IPS DF 4.7 (cell line): ENCODE measurements at regions not wholly inside any gene's neighbourhood (a gene's known extent, or its start where the extent isn't known, plus 50 kb on each side); places are given as distances from the start of the nearest gene placed in this dataset.
A peak's percentile ranks its signal among the peaks of the same experiment; 100 is the strongest.
"Not testable (repeated sequence)": the region's sequence is repeated elsewhere in the genome, so short reads cannot be mapped to it uniquely, and the experiment has no call there.

ENCODE experiments used
- DNase-seq: peaks from one replicate; pipeline ENCODE4 v3.0.0-alpha.2; 2013; ENCODE audit warnings: low spot score; ENCODE audit errors: extremely low read depth

DNA sequence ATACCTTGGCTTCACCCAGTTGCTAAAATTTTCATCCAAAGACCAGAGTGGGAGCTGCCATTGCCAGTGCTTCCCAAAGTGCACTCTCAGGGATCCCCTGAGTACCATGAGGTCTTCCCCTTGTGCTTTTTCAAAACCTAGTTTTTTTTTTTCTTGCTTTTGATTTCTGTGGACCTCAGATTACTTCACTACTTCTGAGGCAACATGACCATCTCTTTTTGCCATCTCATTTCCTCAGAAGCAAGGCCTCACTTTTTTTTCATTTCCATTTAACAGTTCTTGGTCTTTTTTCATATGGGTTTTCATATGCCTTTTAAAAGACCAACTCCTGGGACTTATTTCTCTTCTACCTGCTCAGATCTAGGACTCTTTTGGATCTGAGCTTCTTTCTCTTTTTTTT lies 64.1 kb upstream of the MMS22L start:
- DNase-seq: no peak

DNA sequence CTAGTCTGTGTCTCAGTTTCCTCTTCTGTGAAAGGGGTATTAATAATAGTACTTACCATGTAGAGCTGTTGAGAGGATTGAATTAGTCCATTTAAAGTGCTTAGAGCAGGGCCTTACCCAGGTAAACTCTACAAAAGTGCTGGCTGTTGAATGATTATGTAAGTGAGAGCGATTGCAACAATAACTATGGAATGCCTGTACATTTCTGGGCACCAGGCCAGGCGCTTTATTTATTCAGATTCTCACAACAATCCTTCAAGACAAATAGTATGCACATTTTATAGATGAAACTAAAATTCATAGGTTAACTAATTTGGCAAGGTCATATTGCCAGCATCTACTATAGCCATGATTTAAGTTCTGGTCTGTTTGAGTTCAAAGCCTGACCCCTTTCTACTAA lies 78.3 kb upstream of the MMS22L start:
- DNase-seq: no peak

DNA sequence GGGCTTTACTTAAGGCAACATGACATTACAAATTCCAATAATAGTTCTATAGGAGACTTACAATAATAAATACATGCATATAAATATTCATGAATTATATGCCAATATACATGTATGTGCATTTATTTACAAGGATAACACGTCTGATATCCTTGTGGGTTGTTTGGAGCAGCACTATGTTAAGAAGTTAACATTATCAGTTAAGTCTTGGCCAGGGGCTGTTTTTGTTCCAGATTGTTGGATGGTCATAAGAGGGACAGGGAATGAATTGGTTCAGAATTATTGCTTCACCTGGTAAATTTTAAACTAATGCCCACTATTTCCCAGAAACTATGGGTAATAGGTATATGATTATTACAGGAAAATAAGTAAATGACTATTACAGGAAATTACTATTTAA lies 81.3 kb upstream of the MMS22L start:
- no peak for DNase-seq

DNA sequence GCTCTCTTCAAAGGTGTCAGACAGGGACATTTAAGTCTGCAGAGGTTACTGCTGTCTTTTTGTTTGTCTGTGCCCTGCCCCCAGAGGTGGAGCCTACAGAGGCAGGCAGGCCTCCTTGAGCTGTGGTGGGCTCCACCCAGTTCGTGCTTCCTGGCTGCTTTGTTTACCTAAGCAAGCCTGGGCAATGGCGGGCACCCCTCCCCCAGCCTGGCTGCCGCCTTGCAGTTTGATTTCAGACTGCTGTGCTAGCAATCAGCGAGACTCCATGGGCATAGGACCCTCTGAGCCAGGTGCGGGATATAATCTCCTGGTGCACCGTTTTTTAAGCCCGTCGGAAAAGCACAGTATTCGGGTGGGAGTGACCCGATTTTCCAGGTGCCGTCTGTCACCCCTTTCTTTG lies 99.1 kb upstream of the MMS22L start:
- not testable (repeated sequence) for DNase-seq

DNA sequence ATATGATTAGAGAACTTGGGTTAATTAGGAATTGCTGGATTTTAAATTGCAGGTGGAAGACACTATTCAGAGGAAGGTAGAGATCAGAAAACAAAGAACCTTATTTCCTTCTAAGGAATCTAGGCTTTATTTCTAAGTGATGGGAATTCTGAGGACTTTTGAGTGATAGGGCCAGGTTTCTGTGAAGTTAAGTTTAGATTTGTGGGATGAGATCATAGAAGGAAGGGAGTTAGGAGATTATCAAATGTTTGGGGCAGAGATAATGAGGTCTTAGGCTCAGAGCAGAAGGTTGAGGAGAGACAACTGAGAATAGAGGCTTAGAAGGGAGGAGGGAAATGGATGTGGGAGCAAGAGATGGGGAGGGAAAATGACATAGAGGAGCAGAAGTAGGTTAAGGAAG lies 109.7 kb upstream of the MMS22L start:
- no peak for DNase-seq

DNA sequence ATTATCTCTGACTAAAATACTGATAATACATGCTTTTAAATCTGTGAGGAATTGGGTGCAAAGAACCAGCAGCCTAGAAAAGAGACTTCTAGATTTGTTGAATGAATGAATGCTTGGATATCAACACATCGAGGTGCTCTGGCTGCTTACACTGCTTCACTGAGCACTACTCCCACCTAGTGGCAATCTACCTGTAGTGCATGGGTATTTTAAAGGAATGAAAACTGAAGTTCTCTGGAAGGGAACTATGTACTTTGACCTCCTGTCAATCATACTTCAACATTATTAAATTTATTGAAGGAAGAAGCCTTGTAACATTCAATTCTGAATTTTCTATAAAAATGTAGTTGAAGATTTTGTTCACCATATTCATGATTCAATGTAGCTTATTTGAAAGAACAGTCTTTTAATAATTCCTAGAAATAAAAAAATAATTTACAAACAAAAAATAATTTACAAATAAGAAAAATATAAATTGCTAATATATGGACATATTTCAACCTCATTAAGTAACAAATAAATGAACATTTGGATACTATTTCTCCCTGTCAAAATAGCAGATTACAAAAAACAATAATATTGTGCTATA lies 111.2 kb upstream of the MMS22L start:
- peak; percentile 33 for DNase-seq

DNA sequence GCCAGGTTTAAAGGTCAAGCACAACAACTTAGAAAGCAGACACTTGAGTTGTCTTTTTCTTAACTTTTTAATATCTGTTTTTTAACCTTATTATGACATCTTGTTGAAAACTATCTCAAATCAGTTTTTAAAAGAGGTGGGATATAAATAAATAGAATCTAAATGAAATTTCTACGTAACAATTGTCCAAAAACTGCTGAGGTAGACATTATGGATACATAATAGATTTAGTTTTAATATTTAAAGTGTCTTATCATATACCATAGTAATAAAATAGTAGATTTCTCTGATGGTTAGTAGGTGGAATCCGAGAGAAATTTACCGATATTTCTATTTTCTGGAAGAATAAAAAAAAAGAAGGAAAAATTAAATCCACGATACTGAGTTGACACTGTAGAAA lies 113.9 kb upstream of the MMS22L start:
- no peak for DNase-seq

DNA sequence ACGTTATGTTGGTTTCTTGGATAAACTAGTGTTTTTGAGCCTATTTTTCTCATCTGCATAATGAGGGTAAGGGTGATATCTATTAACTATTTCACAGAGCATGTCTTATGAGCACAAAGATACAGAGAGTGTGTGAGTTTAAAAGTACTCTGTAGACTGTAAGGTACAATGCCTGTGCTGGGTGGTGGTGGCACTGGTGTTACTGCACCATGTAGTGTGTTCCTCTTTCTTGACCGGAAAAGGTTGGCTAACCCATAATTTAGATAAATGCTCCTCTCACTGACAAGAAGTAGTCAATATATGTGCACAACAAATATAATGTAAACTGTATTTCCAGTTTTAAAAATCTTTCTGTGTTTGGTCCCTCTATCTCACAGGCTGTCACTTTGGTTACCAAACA lies 116.2 kb upstream of the MMS22L start:
- DNase-seq: no peak

DNA sequence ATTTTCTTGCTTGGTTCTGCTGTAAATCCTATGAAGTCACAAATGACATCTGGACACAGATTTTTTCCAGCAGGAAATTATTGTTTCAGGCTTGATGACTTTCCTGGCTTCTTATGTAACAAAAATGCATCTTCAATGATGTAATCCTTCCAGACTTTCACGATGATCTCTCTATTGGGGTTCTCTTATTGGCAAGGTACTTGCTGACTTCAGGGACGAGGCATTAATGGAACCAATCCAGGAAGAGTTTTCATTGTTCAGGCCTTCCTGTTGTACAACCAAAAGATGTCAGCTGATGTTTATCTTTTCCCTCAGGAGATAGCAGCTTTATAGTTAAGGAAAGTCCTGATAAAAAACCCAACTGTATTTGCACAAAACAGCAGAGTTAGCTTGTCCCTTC lies 118.5 kb upstream of the MMS22L start:
- DNase-seq: no peak

DNA sequence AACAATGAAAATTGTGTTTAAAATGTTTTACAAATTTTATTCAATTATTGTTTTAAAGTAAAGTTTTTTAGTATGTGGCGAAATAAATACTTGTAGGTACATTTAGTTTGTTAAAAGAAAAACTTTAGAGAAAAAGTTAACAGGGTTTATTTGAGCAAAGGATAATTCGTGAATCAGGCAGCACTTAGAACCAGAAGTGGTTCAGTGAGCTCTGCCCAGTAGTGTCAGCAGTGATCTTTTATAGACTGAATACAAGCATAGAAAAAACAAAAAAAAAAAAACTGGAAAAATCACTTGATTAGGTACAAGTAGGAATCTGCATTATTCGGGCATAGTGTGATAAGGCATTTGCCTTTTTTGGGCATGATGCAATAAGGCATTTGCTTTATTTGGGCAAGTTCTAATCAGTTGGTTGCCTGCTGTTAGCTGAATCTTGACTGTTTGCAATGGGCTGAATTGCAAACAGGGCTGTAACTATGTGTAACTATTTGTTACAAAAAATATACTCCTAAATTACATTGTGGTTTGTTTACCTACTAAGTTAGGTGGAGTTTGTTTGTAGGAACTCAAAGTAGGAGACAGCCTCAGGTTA lies 122.9 kb upstream of the MMS22L start:
- DNase-seq: no peak

DNA sequence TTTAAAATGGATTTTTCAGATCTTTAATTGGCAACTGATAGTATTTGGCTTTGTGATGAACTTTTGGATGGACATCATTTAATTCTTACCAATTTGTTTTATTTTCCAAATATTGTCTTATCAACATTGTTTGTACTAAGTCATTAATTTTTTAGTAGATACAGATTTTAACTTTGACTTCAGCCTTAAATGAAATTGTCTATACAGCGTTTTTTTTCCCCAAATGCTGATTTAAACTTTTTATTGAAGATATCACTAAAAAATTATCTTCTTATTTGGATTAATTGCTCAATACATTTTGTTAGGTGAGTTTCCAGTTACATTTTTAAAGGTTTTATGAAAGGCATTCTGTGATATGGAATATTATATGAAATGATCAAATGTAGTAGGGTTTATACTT lies 123.6 kb upstream of the MMS22L start:
- no peak for DNase-seq

DNA sequence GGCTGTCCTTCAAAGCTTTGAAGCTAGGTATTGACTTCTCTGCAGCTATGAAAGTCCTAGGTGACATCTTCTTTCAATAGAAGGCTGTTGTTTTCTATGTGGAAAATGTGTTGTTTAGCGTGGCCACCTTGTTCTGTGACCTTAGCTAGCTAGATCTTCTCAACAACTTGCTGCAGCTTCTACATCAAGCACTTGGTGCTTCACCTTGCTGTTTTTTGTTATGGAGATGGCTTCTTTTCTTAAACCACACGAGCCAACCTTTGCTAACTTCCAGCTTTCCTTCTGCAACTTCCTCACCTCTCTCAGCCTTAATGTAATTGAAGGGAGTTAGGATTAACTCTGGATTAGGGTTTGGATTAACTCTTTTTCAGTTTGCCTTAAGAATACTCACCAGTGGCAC lies 128.6 kb upstream of the MMS22L start:
- no peak for DNase-seq

DNA sequence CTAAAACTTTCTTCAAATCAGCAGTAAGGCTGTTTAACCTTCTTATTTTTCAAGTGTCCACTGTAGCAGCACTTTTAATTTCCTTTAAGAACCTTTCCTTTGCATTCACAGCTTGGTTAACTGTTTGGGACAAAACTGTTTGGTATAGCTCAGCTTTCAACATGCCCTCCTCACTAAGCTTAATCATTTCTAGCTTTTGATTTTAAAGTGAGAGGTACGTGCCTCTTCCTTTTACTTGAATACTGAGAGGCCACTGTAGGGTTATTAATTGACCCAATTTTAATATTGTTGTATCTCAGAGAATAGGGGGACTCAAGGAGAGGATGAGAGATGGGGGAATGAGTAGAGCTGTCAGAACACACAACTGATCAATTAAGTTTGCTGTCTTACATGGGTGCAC lies 129.5 kb upstream of the MMS22L start:
- no peak for DNase-seq

DNA sequence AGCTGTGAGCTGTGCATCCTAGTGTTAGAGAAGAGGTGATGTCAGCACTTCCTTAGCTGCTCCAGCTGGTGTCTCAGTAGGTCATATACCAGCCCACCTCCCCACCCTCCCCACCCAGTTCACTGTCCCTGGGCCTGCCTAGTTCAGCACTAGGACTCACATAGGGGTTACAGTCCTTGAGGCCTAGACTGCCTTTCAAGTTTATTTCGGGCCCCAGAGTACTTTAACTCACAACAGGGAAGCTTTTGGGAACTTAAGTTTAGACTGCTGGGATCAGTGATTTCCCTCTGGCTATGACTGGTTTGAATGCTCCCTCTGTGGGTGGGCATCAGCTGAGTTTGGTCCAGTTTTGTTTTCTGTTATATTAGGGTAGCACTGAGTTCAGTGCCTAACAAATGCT lies 139.2 kb upstream of the MMS22L start:
- no peak for DNase-seq

DNA sequence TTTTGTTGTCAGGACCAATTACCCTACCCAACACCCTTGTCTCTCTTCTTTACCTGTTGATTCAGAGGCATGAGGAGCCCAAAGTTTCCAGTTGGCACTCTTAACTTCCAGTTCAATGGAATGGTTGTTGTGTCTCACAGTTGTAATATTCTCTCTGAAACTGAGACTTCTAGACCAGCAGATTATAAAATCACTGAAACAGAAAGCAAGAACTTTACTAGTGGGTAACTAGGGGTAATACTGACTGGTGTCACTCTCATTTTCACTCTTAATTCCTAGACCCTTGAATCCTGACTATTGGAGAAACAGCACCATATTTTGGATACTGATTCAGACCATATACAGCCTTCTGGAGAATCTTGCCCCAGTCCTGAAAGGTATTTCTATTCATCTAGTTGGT lies 140.2 kb upstream of the MMS22L start:
- no peak for DNase-seq

DNA sequence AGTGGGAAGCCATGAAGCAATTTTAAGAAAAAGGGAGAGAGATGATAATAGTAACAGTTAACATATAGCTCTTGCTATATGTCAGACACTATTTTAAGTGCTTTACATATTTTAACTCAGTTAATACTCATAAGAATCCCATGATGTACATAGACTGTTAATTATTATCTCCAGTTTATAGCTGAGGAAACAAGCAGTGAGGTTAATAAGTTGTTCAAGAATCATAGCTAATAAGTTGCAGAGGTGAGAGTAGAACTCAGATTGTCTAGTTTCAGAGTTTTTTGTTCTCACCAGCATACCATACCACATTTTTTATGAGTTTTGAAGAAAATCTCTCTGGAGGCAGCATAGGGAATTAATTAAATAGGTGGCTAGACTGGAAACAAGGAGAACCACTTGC lies 144.6 kb upstream of the MMS22L start:
- no peak for DNase-seq

DNA sequence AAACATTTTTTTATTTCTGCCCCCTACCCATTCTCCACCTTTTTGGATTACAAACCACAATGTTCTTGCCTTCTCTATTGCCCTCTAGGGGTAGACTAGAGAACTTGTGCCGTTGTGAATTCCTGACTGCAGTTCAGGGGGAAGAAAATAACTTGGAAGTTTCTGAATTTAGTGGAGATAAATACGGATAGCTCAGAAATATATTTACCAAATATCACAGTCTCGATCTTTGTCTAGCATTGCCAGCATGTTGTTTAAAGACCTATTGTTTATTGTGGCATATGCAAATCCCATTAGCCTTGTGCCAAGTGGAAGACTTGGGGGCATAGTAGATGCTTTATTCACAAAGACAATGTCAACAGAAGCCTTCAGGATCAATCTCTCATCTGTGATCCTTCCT lies 154.1 kb upstream of the MMS22L start:
- DNase-seq: no peak

DNA sequence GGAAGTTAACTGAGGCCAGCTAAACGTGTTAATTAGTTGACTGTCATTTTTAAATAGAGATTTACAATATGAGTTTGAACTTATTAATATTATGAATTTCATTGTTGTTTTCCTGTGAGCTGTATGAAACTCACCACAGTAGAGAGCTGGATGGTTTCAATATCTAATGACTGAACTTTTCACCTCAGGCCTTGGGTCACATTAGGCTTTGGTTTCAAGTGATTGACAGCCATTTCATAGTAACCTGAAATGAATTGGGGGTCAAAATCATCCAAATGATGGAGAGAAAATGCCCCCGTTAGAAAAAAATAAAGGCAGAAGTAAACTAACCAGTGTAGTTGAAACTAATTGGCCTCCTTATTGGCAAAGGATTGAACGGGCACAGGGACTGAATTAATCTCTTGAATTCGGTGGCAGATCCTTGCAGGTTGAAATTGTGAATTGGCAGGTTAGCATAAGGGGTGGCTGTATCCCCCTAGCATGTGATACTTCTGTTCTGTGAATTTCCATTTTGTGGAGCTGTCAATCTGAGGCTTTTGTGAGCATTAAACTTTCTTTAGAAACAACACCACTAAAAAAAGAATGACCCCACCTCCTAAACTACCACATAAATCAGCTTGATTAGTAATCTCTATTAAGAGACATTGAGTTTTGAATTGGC lies 155.1 kb upstream of the MMS22L start:
- no peak for DNase-seq

DNA sequence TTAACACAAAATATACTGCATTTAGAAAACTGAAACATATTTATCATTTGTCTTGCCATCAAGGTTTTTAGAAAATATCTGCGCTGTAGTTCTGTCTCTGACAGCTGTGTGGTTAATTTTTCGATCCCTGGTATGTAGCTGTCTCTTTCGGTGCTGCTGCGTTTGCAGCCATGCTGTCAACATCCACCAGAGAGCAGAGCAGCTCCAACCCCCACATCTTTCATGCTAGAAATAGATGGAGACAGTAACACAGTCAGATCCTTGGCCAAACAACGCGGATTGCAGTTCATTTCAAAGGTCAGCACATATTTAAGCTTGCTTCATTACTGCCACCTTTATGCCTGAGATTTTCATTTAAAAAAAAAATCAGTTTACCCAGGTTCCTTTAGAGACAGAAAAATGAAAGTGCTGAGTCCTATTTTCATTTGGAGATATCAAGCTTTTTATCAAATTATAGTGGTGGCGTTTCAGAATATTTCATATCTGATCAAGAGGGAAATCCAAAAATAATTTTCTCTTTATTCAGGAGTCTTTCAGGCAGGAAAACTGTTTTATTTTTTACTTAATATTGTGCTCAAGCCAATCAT lies 157.7 kb upstream of the MMS22L start:
- peak; percentile 41 for DNase-seq

DNA sequence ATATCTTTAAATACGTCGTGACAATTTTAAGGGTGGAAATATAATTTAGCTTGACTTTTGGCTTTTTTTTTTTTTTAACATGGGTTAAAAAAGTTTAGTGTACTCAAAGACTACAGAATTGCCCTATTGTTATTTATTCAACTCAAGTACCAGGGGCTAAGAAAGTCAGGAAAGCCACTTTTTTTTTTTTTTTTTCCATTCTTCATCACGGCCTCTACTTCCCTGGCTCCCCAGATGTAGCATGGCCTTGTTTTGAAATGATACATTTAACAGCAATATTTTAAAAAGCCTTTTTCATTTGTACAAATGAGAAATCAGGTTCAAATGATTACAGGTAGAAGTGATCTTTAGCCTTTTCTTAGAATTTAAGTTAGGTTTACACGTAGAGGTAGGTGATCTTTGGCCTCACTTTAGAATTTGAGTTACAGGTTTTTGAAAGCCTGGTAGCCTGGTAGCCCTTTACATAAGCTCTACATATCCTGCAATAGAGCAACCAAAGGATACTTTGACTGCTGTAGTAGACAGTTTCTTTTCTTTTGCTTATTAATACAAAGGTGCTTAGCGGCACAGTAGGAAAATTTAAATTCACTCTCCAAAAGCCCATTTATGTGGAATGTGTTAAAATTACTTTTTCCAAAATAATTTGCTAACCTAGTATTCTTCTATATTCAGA lies 160.5 kb upstream of the MMS22L start:
- DNase-seq: no peak

DNA sequence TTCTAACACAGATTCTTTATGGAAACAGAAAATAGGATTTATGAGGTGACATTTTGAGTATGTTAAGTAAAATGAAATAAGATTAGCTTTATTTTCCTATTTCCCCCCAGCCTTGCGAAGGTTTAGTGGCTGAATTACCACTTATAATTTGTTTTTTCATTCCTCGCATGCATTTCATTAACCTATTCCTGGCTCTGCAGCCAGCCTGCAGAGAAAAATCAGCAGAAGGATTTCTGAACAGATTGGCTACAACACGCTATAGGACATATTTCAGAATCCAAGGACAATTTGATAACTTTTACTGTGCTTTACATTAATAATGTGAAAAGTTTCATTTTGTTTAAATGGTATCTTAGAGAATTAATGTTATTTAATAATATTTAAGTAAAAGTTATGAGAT lies 162.4 kb upstream of the MMS22L start:
- DNase-seq: no peak

DNA sequence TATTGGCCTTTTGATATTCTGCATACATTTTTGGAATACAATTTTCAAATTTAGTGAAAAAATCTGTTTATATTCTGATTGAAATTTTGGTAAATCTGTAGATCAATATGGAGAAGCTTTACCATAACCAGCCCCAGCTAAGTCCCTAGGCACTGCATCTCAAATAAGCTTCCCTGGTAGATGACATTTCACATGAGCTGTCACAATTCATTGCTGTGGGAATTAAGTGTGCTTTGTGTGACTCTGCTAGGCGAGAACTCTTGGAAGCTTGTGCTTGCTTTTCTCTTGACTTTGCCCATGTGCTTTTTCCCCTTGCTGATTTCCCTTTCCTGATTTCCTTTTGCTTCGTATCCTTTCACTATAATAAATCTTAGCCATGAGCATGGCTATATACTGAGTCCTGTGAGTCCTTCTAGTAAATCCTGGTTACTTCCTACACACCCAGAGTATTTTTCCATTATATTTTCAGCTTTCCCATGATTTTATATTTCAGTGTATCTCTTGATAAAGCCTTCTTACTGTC lies 166.5 kb upstream of the MMS22L start:
- no peak for DNase-seq
